GM23248 (cell line): ENCODE measurements at regions not wholly inside any gene's neighbourhood (a gene's known extent, or its start where the extent isn't known, plus 50 kb on each side); places are given as distances from the start of the nearest gene placed in this dataset.
A peak's percentile ranks its signal among the peaks of the same experiment; 100 is the strongest.
"Not testable (repeated sequence)": the region's sequence is repeated elsewhere in the genome, so short reads cannot be mapped to it uniquely, and the experiment has no call there.

Experiments
- DNase-seq: peaks from one replicate; pipeline ENCODE4 v3.0.0-alpha.2; 2015
- H2AFZ ChIP-seq: fragments of 200-600 bp; sonication (generic); 2 replicates; pipeline ENCODE4 v1.6.1; 2016; ENCODE audit warnings: antibody characterized with exemption
- H3F3A ChIP-seq: fragments of 200-600 bp; sonication (generic); 2 replicates; pipeline ENCODE4 v1.6.1; 2016; ENCODE audit warnings: mild to moderate bottlenecking, antibody characterized with exemption, mixed run types; ENCODE audit not compliant: insufficient read depth
- H3K27ac ChIP-seq: fragments of 200-600 bp; sonication (generic); 2 replicates; pipeline ENCODE4 v1.5.1; 2016; ENCODE audit warnings: mild to moderate bottlenecking
- H3K27me3 ChIP-seq: fragments of 200-600 bp; sonication (generic); replicated peaks from 2 replicates; pipeline ENCODE4 v1.6.1; 2016; ENCODE audit warnings: mild to moderate bottlenecking; ENCODE audit not compliant: insufficient read depth
- H3K36me3 ChIP-seq: fragments of 200-600 bp; sonication (generic); 2 replicates; pipeline ENCODE4 v1.6.1; 2016; ENCODE audit warnings: low read depth, mild to moderate bottlenecking
- H3K4me1 ChIP-seq: fragments of 200-600 bp; sonication (generic); 2 replicates; pipeline ENCODE4 v1.6.1; 2016; ENCODE audit warnings: mild to moderate bottlenecking; ENCODE audit not compliant: insufficient read depth
- H3K4me2 ChIP-seq: fragments of 200-600 bp; sonication (generic); one replicate; pipeline ENCODE4 v1.6.1; 2016; ENCODE audit warnings: mild to moderate bottlenecking; ENCODE audit not compliant: unreplicated experiment
- H3K4me3 ChIP-seq: fragments of 200-600 bp; sonication (generic); 2 replicates; pipeline ENCODE4 v1.5.1; 2016; ENCODE audit warnings: mild to moderate bottlenecking
- H3K79me2 ChIP-seq: fragments of 200-600 bp; sonication (generic); 2 replicates; pipeline ENCODE4 v1.6.1; 2016; ENCODE audit warnings: mild to moderate bottlenecking; ENCODE audit not compliant: insufficient read depth
- H3K9ac ChIP-seq: fragments of 200-600 bp; sonication (generic); 2 replicates; pipeline ENCODE4 v1.6.1; 2016; ENCODE audit warnings: mild to moderate bottlenecking
- H3K9me2 ChIP-seq: fragments of 200-600 bp; sonication (generic); 2 replicates; pipeline ENCODE4 v1.6.1; 2016; ENCODE audit warnings: mixed run types, mild to moderate bottlenecking, moderate library complexity; ENCODE audit not compliant: insufficient read depth
- H3K9me3 ChIP-seq: fragments of 200-600 bp; sonication (generic); one replicate; pipeline ENCODE4 v1.6.1; 2017; ENCODE audit warnings: low read depth
- H4K20me1 ChIP-seq: fragments of 200-600 bp; sonication (generic); 2 replicates; pipeline ENCODE4 v1.6.0; 2016; ENCODE audit not compliant: insufficient read depth
- EZH2 ChIP-seq: fragments of 200-600 bp; sonication (generic); IDR thresholded peaks from 2 replicates; pipeline ENCODE4 v1.6.1; 2018; ENCODE audit warnings: antibody characterized with exemption, mild to moderate bottlenecking; ENCODE audit not compliant: insufficient read depth, poor library complexity, severe bottlenecking
- EZH2phosphoT487 ChIP-seq: fragments of 200-600 bp; sonication (generic); IDR thresholded peaks from 2 replicates; pipeline ENCODE4 v1.6.1; 2018; ENCODE audit warnings: antibody characterized with exemption, moderate library complexity, mild to moderate bottlenecking, low read depth; ENCODE audit not compliant: insufficient read depth
- WGBS, 2 experiments: methylation state at CpG; one replicate each; pipeline ENCODE4 v1.1.6; 2015 to 2017; ENCODE audit warnings: low lambda C conversion rate in 2 of 2, low coverage in 1 of 2; ENCODE audit errors: missing lambda C conversion rate in 2 of 2; 5-methylcytosine and 5-hydroxymethylcytosine counted together
- in situ Hi-C: fragments of 300-500 bp; cut with MboI; formaldehyde crosslinking; loops from 2 replicates; pipeline ENCODE4 v1.15.0; 2020

GRCh38 chr12:114073076-114073475 lies 107.0 kb upstream of the RBM19 start:
- H3K4me3 ChIP-seq, result no peak overlapping the region
- H3K9ac ChIP-seq, result no peak overlapping the region
- no peaks in the 10 kb centered on the region for H3K9me3 ChIP-seq
- no peak overlapping the region for H2AFZ ChIP-seq
- in situ Hi-C loops, result no loop called here
- no peaks in the 10 kb centered on the region for H3K36me3 ChIP-seq
- no peaks in the 10 kb centered on the region for H3K4me1 ChIP-seq
- DNase-seq, result no peak
- no peaks in the 10 kb centered on the region for H3K79me2 ChIP-seq
- H4K20me1 ChIP-seq, result no peaks in the 10 kb centered on the region
- TF ChIP-seq EZH2phosphoT487 (no peak), EZH2 (no peak)
- H3K9me2 ChIP-seq, result no peaks in the 10 kb centered on the region
- H3K27me3 ChIP-seq, result peaks cover 33% of the 10 kb centered on the region
- no peak overlapping the region for H3K27ac ChIP-seq
- WGBS, 2 experiments, result 81 to 82% methylated on average over 3 of the region's 3 CpGs
- H3F3A ChIP-seq, result no peaks in the 10 kb centered on the region
- H3K4me2 ChIP-seq, result no peak overlapping the region

GRCh38 chr12:114069507-114069906 lies 103.4 kb upstream of the RBM19 start:
- Histone ChIP-seq H3F3A (no peaks in the 10 kb centered on the region), H2AFZ (no peak overlapping the region), H3K36me3 (no peaks in the 10 kb centered on the region), H3K27me3 (peaks cover 24% of the 10 kb centered on the region), H3K27ac (no peak overlapping the region), H3K9ac (no peak overlapping the region), H3K9me3 (no peaks in the 10 kb centered on the region), H3K9me2 (no peaks in the 10 kb centered on the region), H4K20me1 (no peaks in the 10 kb centered on the region), H3K4me2 (no peak overlapping the region), H3K79me2 (no peaks in the 10 kb centered on the region), H3K4me3 (no peak overlapping the region), H3K4me1 (no peaks in the 10 kb centered on the region)
- DNase-seq, result no peak
- in situ Hi-C loops, result no loop called here
- WGBS, 2 experiments, result 34 to 42% methylated on average over 2 of the region's 2 CpGs
- TF ChIP-seq EZH2, result no peak
- no peak for TF ChIP-seq EZH2phosphoT487

DNA sequence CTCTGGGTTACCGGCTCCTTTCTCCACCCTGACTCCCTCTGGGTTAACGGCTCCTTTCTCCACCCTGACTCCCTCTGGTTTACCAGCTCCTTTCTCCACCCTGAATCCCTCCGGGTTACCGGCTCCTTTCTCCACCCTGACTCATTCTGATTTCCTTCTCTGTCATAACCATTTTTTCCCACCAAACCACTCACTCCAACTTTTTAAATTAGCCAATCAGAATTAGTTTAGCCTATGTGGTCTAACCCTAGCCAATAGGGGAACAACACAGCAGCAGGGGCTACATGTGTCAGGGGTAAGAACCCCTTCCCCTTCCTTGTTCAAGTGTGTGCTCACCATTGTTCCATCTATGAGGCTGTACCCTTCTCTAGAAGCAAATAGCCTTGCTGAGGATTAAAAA lies 98.4 kb upstream of the RBM19 start:
- Histone ChIP-seq H3K9me2 (no peaks in the 10 kb centered on the region), H3K27ac (no peak overlapping the region), H3K79me2 (no peaks in the 10 kb centered on the region), H3K4me2 (no peak overlapping the region), H3K9ac (no peak overlapping the region), H3K4me1 (no peaks in the 10 kb centered on the region), H3K9me3 (no peaks in the 10 kb centered on the region), H3K36me3 (no peaks in the 10 kb centered on the region), H3K27me3 (peaks cover 3% of the 10 kb centered on the region), H3F3A (no peaks in the 10 kb centered on the region), H3K4me3 (no peak overlapping the region), H4K20me1 (no peaks in the 10 kb centered on the region), H2AFZ (no peak overlapping the region)
- no peak for DNase-seq
- TF ChIP-seq EZH2, result no peak
- no peak for TF ChIP-seq EZH2phosphoT487
- 33 to 48% methylated on average over 2 to 4 of the region's 4 CpGs for WGBS, 2 experiments
- in situ Hi-C loops, result no loop called here

GRCh38 chr12:114064034-114064433 lies 97.9 kb upstream of the RBM19 start:
- in situ Hi-C loops, H3K36me3 ChIP-seq, H3K9me2 ChIP-seq, H2AFZ ChIP-seq, H3K4me2 ChIP-seq, H3K9me3 ChIP-seq, H3K9ac ChIP-seq, H3K4me3 ChIP-seq, H3K4me1 ChIP-seq, H3K79me2 ChIP-seq, H3K27ac ChIP-seq, H3K27me3 ChIP-seq, H4K20me1 ChIP-seq, DNase-seq, H3F3A ChIP-seq: not testable (repeated sequence)
- WGBS, 2 experiments, result 80% methylated on average over 6 of the region's 8 CpGs; no CpG with 5 or more reads in 1 of the 2 experiments

GRCh38 chr12:114063435-114063834 lies 97.3 kb upstream of the RBM19 start:
- no peaks in the 10 kb centered on the region for H3F3A ChIP-seq

DNA sequence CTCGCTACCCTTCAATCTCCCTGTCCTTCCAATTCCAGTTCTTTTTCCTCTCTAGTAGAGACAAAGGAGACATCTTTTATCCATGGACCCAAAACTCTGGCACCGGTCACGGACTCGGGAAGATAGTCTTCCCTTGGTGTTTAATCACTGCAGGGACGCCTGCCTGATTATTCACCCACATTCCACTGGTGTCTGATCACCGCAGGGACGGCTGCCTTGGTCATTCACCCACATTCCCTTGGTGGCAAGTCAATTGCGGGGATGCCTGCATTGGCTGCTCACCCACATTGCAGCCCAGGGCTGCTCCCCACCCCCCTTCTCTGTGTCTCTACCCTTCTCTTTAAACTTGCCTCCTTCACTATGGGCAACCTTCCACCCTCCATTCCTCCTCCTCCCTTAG lies 90.2 kb upstream of the RBM19 start:
- H3K4me2 ChIP-seq, H3F3A ChIP-seq, H2AFZ ChIP-seq, H3K36me3 ChIP-seq, H3K9ac ChIP-seq, H3K27me3 ChIP-seq, H3K4me3 ChIP-seq, H3K9me2 ChIP-seq, H3K27ac ChIP-seq, H3K79me2 ChIP-seq, in situ Hi-C loops, H4K20me1 ChIP-seq, H3K9me3 ChIP-seq: not testable (repeated sequence)
- H3K4me1 ChIP-seq, result peaks cover 11% of the 10 kb centered on the region; the same call in 1 of the 2 replicates
- 31 to 33% methylated on average over 8 of the region's 8 CpGs for WGBS, 2 experiments
- peak; percentile 60 for DNase-seq

More at GRCh38 chr12:114063435-114063834, 97.3 kb upstream of the RBM19 start:
- Histone ChIP-seq H2AFZ (no peak overlapping the region), H4K20me1 (no peaks in the 10 kb centered on the region), H3K4me2 (no peak overlapping the region), H3K9me2 (no peaks in the 10 kb centered on the region), H3K36me3 (no peaks in the 10 kb centered on the region), H3K27ac (no peak overlapping the region), H3K9me3 (no peaks in the 10 kb centered on the region), H3K9ac (no peak overlapping the region), H3K27me3 (no peaks in the 10 kb centered on the region; the same call in 1 of the 2 replicates), H3K79me2 (no peaks in the 10 kb centered on the region), H3K4me1 (no peaks in the 10 kb centered on the region), H3K4me3 (no peak overlapping the region)
- TF ChIP-seq EZH2 (no peak), EZH2phosphoT487 (no peak)
- in situ Hi-C loops, result no loop called here
- DNase-seq, result no peak
- 49 to 60% methylated on average over 3 of the region's 3 CpGs for WGBS, 2 experiments
